Left lung (tissue), 4 donors: ENCODE measurements at regions not wholly inside any gene's neighbourhood (a gene's known extent, or its start where the extent isn't known, plus 50 kb on each side); places are given as distances from the start of the nearest gene placed in this dataset.

Source experiments
- ATAC-seq: fragments of 200-7000 bp; cut with Tn5 transposase; one replicate; pipeline ENCODE4 v1.9.1; 2020; ENCODE audit warnings: moderate library complexity
- DNase-seq, 4 donors: peaks; one replicate each; pipeline ENCODE4 v3.0.0-alpha.2; 2013 to 2020
- H3K27ac ChIP-seq, 2 donors: fragments of 200-600 bp; sonication (generic) in 1 of 2; one replicate each; pipeline versions ENCODE4 v1.5.0 to v1.8.0; 2020 to 2021
- H3K27me3 ChIP-seq, 2 donors: fragments of 200-600 bp; sonication (generic) in 1 of 2; one replicate each; pipeline versions ENCODE4 v1.5.0 to v1.8.0; 2020 to 2021
- H3K36me3 ChIP-seq, 2 donors: fragments of 200-600 bp; sonication (generic) in 1 of 2; one replicate each; pipeline versions ENCODE4 v1.5.0 to v1.8.0; 2020 to 2021
- H3K4me1 ChIP-seq, 2 donors: fragments of 200-600 bp; one replicate each; pipeline ENCODE4 v1.8.0; 2021
- H3K4me3 ChIP-seq, 2 donors: fragments of 200-600 bp; sonication (generic) in 1 of 2; one replicate each; pipeline versions ENCODE4 v1.5.0 to v1.8.0; 2020 to 2021; ENCODE audit warnings: mild to moderate bottlenecking in 1 of 2
- H3K9me3 ChIP-seq, 2 donors: fragments of 200-600 bp; sonication (generic) in 1 of 2; one replicate each; pipeline versions ENCODE4 v1.5.0 to v1.8.0; 2020 to 2021
- CTCF ChIP-seq, 2 donors: fragments of 200-600 bp; sonication (generic) in 1 of 2; IDR thresholded peaks; one replicate each; pipeline versions ENCODE4 v1.5.0 to v1.8.0; 2021; ENCODE audit warnings: antibody characterized with exemption in 2 of 2
- intact Hi-C, 2 donors: fragments of 100-400 bp; cut with DNase I; formaldehyde crosslinking; loops; one replicate each; pipeline versions ENCODE4 v1.11.2 to v1.14.2; 2022
- donor health status: DM: no; HTN: yes; CAD: no.
- donor health status: DM: no; HTN: no; CAD: no.

GRCh38 chr4:153922148-153922547 lies 133.3 kb upstream of the SFRP2 start:
- no peak for TF ChIP-seq CTCF (IDR thresholded peaks at IDR 0.05)
- ATAC-seq (no peak), DNase-seq (no peak)
- no peak overlapping the region for H3K4me3 ChIP-seq
- intact Hi-C loops, result no loop called here
- no peaks in the 10 kb centered on the region for H3K4me1 ChIP-seq
- H3K27me3 ChIP-seq, result no peaks in the 10 kb centered on the region
- no peaks in the 10 kb centered on the region for H3K9me3 ChIP-seq
- H3K36me3 ChIP-seq, result no peaks in the 10 kb centered on the region
- H3K27ac ChIP-seq, result no peak overlapping the region

DNA sequence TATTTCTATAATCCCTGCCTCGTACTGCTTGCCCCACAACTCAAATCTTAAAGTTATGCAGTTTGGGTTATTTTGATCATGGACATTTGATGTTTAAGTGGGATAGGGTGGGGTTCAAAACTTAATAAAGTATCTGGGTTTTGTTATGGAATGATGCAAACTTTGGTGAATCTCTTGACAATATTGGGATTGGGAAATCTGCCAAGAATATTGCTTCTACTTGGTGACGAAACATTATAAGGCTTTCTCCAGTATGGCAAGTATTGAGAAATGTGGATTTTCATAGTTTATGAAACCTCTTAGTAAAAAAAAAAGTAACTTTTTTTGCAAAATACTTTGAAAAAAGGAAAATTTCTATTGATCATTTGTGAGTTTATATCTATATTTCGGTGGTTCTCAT lies 130.8 kb upstream of the SFRP2 start:
- ATAC-seq (no peak), DNase-seq (no peak)
- intact Hi-C loops, result no loop called here
- Histone ChIP-seq H3K27ac (no peak overlapping the region), H3K27me3 (no peaks in the 10 kb centered on the region), H3K4me3 (no peak overlapping the region), H3K9me3 (no peaks in the 10 kb centered on the region), H3K4me1 (no peaks in the 10 kb centered on the region), H3K36me3 (no peaks in the 10 kb centered on the region)
- TF ChIP-seq CTCF (IDR thresholded peaks at IDR 0.05), result no peak

DNA sequence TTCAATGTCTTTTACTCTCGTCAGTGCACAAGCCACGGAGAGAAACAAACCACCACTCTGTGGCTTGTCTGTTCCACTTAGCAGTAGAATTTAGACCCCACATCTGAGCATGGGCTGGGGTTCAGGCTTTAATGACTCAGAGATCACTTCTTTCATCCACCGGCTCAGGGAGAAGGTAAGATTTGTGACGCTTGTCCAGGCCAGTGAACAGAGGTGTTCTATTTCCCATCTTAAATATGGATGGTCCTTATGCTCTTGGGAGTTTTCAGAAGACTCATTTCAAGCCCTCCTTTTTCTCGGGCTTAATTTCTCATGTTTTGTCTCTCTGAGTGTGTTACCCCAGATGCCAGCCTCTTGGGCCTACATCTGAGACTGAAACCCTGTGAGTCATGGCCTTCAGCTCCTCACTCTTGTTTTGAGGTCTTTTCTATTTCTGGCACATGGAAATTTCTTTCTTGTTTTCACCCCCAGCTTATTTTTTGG lies 127.4 kb upstream of the SFRP2 start:
- Histone ChIP-seq H3K4me1 (no peaks in the 10 kb centered on the region), H3K27ac (no peak overlapping the region), H3K9me3 (no peaks in the 10 kb centered on the region), H3K27me3 (no peaks in the 10 kb centered on the region), H3K36me3 (no peaks in the 10 kb centered on the region), H3K4me3 (no peak overlapping the region)
- ATAC-seq, result no peak
- intact Hi-C loops, result no loop called here
- TF ChIP-seq CTCF (IDR thresholded peaks at IDR 0.05), result no peak
- DNase-seq, result no peak

DNA sequence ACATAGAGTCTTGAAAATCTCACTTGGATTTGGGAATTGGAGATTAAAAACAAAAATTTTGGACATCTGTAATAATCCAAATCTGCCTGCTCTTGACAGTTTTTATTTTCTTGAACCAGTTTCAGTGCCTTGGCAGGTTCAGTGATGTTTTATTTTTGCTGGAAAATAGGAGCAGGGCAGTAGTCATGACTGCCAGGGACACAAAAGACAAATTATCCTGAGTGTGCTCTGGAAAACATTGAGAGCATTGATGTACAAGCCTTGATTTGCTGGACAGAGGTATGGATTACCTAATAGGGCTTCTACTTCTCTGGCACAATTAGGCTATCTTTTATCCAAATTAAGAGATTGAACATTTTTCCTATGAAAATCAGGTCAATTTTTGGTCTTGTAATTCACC lies 123.4 kb upstream of the SFRP2 start:
- TF ChIP-seq CTCF (IDR thresholded peaks at IDR 0.05), result no peak
- Histone ChIP-seq H3K4me1 (no peaks in the 10 kb centered on the region), H3K9me3 (no peaks in the 10 kb centered on the region), H3K27me3 (no peaks in the 10 kb centered on the region), H3K36me3 (no peaks in the 10 kb centered on the region), H3K27ac (no peak overlapping the region), H3K4me3 (no peak overlapping the region)
- intact Hi-C loops, result no loop called here
- ATAC-seq (no peak), DNase-seq (no peak)

DNA sequence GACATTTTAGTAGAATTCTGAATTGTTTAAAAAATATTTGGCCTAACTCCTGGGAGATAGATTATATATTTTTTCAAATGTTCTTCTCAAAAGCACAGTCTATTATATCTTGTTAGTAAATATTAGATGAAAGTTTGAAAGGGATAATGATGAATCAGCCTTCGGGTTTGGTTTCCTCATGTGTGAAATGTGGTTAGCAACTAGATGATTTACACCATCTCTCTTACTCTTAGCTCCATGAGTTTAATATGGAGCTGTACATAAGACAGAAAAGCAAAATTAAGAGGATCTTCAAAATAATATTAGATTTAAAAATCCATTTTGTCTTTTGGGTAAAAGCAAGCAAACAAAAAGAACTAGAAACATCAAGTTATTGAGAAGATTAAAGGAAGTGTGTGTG lies 120.8 kb upstream of the SFRP2 start:
- ATAC-seq (no peak), DNase-seq (no peak)
- Histone ChIP-seq H3K4me1 (no peaks in the 10 kb centered on the region), H3K27ac (no peak overlapping the region), H3K27me3 (no peaks in the 10 kb centered on the region), H3K4me3 (no peak overlapping the region), H3K36me3 (no peaks in the 10 kb centered on the region), H3K9me3 (no peaks in the 10 kb centered on the region)
- no peak for TF ChIP-seq CTCF (IDR thresholded peaks at IDR 0.05)
- intact Hi-C loops, result no loop called here
